Fibroblast of lung (primary cell): ENCODE measurements at regions not wholly inside any gene's neighbourhood (a gene's known extent, or its start where the extent isn't known, plus 50 kb on each side); places are given as distances from the start of the nearest gene placed in this dataset.
"Not testable (repeated sequence)": the region's sequence is repeated elsewhere in the genome, so short reads cannot be mapped to it uniquely, and the experiment has no call there.

Experiments used
- CTCF ChIP-seq, 2 donors: IDR thresholded peaks in 1 of 2; conservative IDR thresholded peaks in 1 of 2; 1 replicate in 1 of 2; 2 replicates in 1 of 2; pipeline ENCODE4 v1.5.1; 2011 to 2012; ENCODE audit warnings: low read length in 2 of 2, control low read depth in 1 of 2, inconsistent platforms in 1 of 2, low read depth in 1 of 2, mild to moderate bottlenecking in 1 of 2
- EZH2 ChIP-seq: IDR thresholded peaks from 2 replicates; pipeline ENCODE4 v1.5.1; 2012; ENCODE audit warnings: low read length, control low read depth, mild to moderate bottlenecking; ENCODE audit errors: missing control alignments

GRCh38 chr21:31513541-31513940 lies 146.0 kb upstream of the SOD1 start:
- TF ChIP-seq EZH2; CTCF (conservative IDR thresholded peaks at IDR 0.05 in 1 of 2, IDR thresholded peaks at IDR 0.05 in 1 of 2; ENCODE audit: low read depth in 1 of 2, low read length in 2 of 2): not testable (repeated sequence)
